ENCODE measurements at regions not wholly inside any gene's neighbourhood (a gene's known extent, or its start where the extent isn't known, plus 50 kb on each side); places are given as distances from the start of the nearest gene placed in this dataset.

- TF ChIP-seq POLR2AphosphoS5 (IDR thresholded peaks at IDR 0.05; ENCODE audit: low read depth) (no peak), JUNB (IDR thresholded peaks at IDR 0.05; ENCODE audit: unreplicated experiment) (no peak), EZH2 (IDR thresholded peaks at IDR 0.05; ENCODE audit: low read depth, unreplicated experiment) (no peak), EZH2phosphoT487 (IDR thresholded peaks at IDR 0.05; ENCODE audit: unreplicated experiment) (no peak), ZNF114 (CRISPR knock-in tag; IDR thresholded peaks at IDR 0.05) (no peak), NANOG (IDR thresholded peaks at IDR 0.05; ENCODE audit: borderline replicate concordance) (no peak)
- TF ChIP-seq, protein P1, sequence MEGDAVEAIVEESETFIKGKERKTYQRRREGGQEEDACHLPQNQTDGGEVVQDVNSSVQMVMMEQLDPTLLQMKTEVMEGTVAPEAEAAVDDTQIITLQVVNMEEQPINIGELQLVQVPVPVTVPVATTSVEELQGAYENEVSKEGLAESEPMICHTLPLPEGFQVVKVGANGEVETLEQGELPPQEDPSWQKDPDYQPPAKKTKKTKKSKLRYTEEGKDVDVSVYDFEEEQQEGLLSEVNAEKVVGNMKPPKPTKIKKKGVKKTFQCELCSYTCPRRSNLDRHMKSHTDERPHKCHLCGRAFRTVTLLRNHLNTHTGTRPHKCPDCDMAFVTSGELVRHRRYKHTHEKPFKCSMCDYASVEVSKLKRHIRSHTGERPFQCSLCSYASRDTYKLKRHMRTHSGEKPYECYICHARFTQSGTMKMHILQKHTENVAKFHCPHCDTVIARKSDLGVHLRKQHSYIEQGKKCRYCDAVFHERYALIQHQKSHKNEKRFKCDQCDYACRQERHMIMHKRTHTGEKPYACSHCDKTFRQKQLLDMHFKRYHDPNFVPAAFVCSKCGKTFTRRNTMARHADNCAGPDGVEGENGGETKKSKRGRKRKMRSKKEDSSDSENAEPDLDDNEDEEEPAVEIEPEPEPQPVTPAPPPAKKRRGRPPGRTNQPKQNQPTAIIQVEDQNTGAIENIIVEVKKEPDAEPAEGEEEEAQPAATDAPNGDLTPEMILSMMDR (conservative IDR thresholded peaks at IDR 0.05; ENCODE audit: low read depth in 2 of 2): no peak
- TF ChIP-seq, protein P2, sequence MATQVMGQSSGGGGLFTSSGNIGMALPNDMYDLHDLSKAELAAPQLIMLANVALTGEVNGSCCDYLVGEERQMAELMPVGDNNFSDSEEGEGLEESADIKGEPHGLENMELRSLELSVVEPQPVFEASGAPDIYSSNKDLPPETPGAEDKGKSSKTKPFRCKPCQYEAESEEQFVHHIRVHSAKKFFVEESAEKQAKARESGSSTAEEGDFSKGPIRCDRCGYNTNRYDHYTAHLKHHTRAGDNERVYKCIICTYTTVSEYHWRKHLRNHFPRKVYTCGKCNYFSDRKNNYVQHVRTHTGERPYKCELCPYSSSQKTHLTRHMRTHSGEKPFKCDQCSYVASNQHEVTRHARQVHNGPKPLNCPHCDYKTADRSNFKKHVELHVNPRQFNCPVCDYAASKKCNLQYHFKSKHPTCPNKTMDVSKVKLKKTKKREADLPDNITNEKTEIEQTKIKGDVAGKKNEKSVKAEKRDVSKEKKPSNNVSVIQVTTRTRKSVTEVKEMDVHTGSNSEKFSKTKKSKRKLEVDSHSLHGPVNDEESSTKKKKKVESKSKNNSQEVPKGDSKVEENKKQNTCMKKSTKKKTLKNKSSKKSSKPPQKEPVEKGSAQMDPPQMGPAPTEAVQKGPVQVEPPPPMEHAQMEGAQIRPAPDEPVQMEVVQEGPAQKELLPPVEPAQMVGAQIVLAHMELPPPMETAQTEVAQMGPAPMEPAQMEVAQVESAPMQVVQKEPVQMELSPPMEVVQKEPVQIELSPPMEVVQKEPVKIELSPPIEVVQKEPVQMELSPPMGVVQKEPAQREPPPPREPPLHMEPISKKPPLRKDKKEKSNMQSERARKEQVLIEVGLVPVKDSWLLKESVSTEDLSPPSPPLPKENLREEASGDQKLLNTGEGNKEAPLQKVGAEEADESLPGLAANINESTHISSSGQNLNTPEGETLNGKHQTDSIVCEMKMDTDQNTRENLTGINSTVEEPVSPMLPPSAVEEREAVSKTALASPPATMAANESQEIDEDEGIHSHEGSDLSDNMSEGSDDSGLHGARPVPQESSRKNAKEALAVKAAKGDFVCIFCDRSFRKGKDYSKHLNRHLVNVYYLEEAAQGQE (IDR thresholded peaks at IDR 0.05; ENCODE audit: unreplicated experiment): no peak
Observed at GRCh38 chr15:66924889-66925288, 140.5 kb upstream of the SMAD3 start.

Data from GM23338 (cell line).